ENCODE measurements at regions not wholly inside any gene's neighbourhood (a gene's known extent, or its start where the extent isn't known, plus 50 kb on each side); places are given as distances from the start of the nearest gene placed in this dataset.

- no peak for DNase-seq
Observed at GRCh38 chr2:191565120-191565519, 112.8 kb upstream of the NABP1 start.

GRCh38 chr2:191565647-191566198 lies 112.2 kb upstream of the NABP1 start:
- no peak for DNase-seq

GRCh38 chr2:191566344-191566743 lies 111.6 kb upstream of the NABP1 start:
- peak; percentile 76 for DNase-seq

GRCh38 chr2:191567206-191567605 lies 110.7 kb upstream of the NABP1 start:
- DNase-seq, result no peak

GRCh38 chr2:191569025-191569424 lies 108.9 kb upstream of the NABP1 start:
- no peak for DNase-seq

GRCh38 chr2:191571163-191571769 lies 106.7 kb upstream of the NABP1 start:
- DNase-seq, result peak; percentile 75

- no peak for DNase-seq
Observed at GRCh38 chr2:191572319-191572718, 105.6 kb upstream of the NABP1 start.

- DNase-seq, result no peak
Observed at GRCh38 chr2:191573216-191573615, 104.7 kb upstream of the NABP1 start.

GRCh38 chr2:191574232-191574631 lies 103.7 kb upstream of the NABP1 start:
- DNase-seq, result no peak

- no peak for DNase-seq
Observed at GRCh38 chr2:191577605-191578004, 100.3 kb upstream of the NABP1 start.

GRCh38 chr2:191578031-191578430 lies 99.9 kb upstream of the NABP1 start:
- no peak for DNase-seq

GRCh38 chr2:191580581-191580980 lies 97.4 kb upstream of the NABP1 start:
- DNase-seq, result no peak

GRCh38 chr2:191581003-191581402 lies 96.9 kb upstream of the NABP1 start:
- DNase-seq, result no peak

- no peak for DNase-seq
Observed at GRCh38 chr2:191582355-191582754, 95.6 kb upstream of the NABP1 start.

GRCh38 chr2:191591025-191591424 lies 86.9 kb upstream of the NABP1 start:
- DNase-seq, result no peak

GRCh38 chr2:191593622-191594385 lies 84.1 kb upstream of the NABP1 start:
- no peak for DNase-seq

- DNase-seq, result no peak
Observed at GRCh38 chr2:191597186-191597751, 80.7 kb upstream of the NABP1 start.

- no peak for DNase-seq
Observed at GRCh38 chr2:191598296-191598695, 79.6 kb upstream of the NABP1 start.

- DNase-seq, result no peak
Observed at GRCh38 chr2:191601060-191601459, 76.9 kb upstream of the NABP1 start.

GRCh38 chr2:191604154-191604553 lies 73.8 kb upstream of the NABP1 start:
- no peak for DNase-seq

- no peak for DNase-seq
Observed at GRCh38 chr2:191607096-191607495, 70.8 kb upstream of the NABP1 start.

- no peak for DNase-seq
Observed at GRCh38 chr2:191610756-191611155, 67.2 kb upstream of the NABP1 start.

GRCh38 chr2:191611614-191612013 lies 66.3 kb upstream of the NABP1 start:
- DNase-seq, result no peak

GRCh38 chr2:191612496-191612895 lies 65.4 kb upstream of the NABP1 start:
- DNase-seq, result no peak

All from CD4-positive, alpha-beta T cell treated with Interleukin-17A for 1 hour (primary cell).